ENCODE measurements at regions not wholly inside any gene's neighbourhood (a gene's known extent, or its start where the extent isn't known, plus 50 kb on each side); places are given as distances from the start of the nearest gene placed in this dataset.

Small RNAs in the stretch of these regions (small RNA-seq; reads per million reads assigned to genes)
- gene RF00402 = 0 reads per million in 3 donors
- gene RF02090 = 0 reads per million in 3 donors
- gene RF02091 = 0 reads per million in 3 donors
- gene RNA5SP38 = 0 to 0.19 (median 0.08) reads per million in 3 donors

Data from esophagus muscularis mucosa (tissue), 3 donors.